PC-9 (cell line): ENCODE measurements at regions not wholly inside any gene's neighbourhood (a gene's known extent, or its start where the extent isn't known, plus 50 kb on each side); places are given as distances from the start of the nearest gene placed in this dataset.
"Not testable (repeated sequence)": the region's sequence is repeated elsewhere in the genome, so short reads cannot be mapped to it uniquely, and the experiment has no call there.

Experiments
- BruUV-seq: library from RNA; stranded (reverse); fragments of 400-500 nt; replicated peaks from 2 replicates; lab custom pipeline; 2021; lab: Mats Ljungman, UMichigan
- CTCF ChIA-PET: fragments of 300-600 bp; sonication (Branson Sonifier 250); formaldehyde crosslinking; loops from one replicate; lab custom pipeline; 2022; ENCODE audit warnings: antibody characterized with exemption; lab: Charles Lee
- POLR2A ChIA-PET: fragments of 300-600 bp; sonication (Branson Sonifier 250); formaldehyde crosslinking; loops from one replicate; lab custom pipeline; 2022; ENCODE audit warnings: antibody characterized with exemption; ENCODE audit not compliant: unreplicated experiment; lab: Charles Lee
- DNase-seq, 2 experiments: peaks; one replicate each; pipeline versions ENCODE4 v3.0.0 to v3.0.0-alpha.2; 2015 to 2022; ENCODE audit warnings: mixed read lengths in 1 of 2
- H2AFZ ChIP-seq: fragments of 200-600 bp; sonication (generic); 2 replicates; pipeline ENCODE4 v1.8.1; 2017; ENCODE audit warnings: antibody characterized with exemption
- H3F3A ChIP-seq: fragments of 200-600 bp; sonication (generic); 2 replicates; pipeline ENCODE4 v1.8.1; 2017; ENCODE audit warnings: antibody characterized with exemption, mild to moderate bottlenecking, low read depth; ENCODE audit not compliant: insufficient read depth
- H3K27ac ChIP-seq: fragments of 200-600 bp; sonication (generic); 2 replicates; pipeline ENCODE4 v1.6.1; 2016; ENCODE audit warnings: mixed run types
- H3K27me3 ChIP-seq: fragments of 200-600 bp; sonication (generic); 2 replicates; pipeline ENCODE4 v1.6.1; 2016; ENCODE audit warnings: low read depth, mixed run types; ENCODE audit not compliant: insufficient read depth
- H3K36me3 ChIP-seq: fragments of 200-600 bp; sonication (generic); 2 replicates; pipeline ENCODE4 v1.6.1; 2016; ENCODE audit warnings: low read depth, mixed run types
- H3K4me1 ChIP-seq: fragments of 200-600 bp; sonication (generic); replicated peaks from 2 replicates; pipeline ENCODE4 v1.6.1; 2016; ENCODE audit warnings: mixed run types; ENCODE audit not compliant: insufficient read depth
- H3K4me2 ChIP-seq: fragments of 200-600 bp; sonication (generic); 2 replicates; pipeline ENCODE4 v1.6.1; 2017; ENCODE audit warnings: mixed run types
- H3K4me3 ChIP-seq: fragments of 200-600 bp; sonication (generic); 2 replicates; pipeline ENCODE4 v1.6.1; 2016; ENCODE audit warnings: mixed run types
- H3K79me2 ChIP-seq: fragments of 200-600 bp; sonication (generic); 2 replicates; pipeline ENCODE4 v1.6.1; 2017; ENCODE audit warnings: low read depth, mixed run types
- H3K9me2 ChIP-seq: fragments of 200-600 bp; sonication (generic); 2 replicates; pipeline ENCODE4 v1.8.1; 2017; ENCODE audit warnings: mild to moderate bottlenecking; ENCODE audit not compliant: insufficient read depth
- H3K9me3 ChIP-seq: fragments of 200-600 bp; sonication (generic); 2 replicates; pipeline ENCODE4 v1.8.1; 2016; ENCODE audit warnings: low read depth; ENCODE audit not compliant: insufficient read depth
- H4K20me1 ChIP-seq: fragments of 200-600 bp; sonication (generic); 2 replicates; pipeline ENCODE4 v1.8.1; 2017; ENCODE audit not compliant: insufficient read depth
- EZH2 ChIP-seq: fragments of 200-600 bp; sonication (generic); IDR thresholded peaks from 2 replicates; pipeline ENCODE4 v1.8.0; 2017; ENCODE audit warnings: antibody characterized with exemption, low read depth
- intact Hi-C: fragments of 100-400 bp; cut with micrococcal nuclease; formaldehyde crosslinking; loops from one replicate; pipeline ENCODE4 v1.10.0; 2022; ENCODE audit not compliant: unreplicated experiment
- TF ChIP-seq, protein P1 (sequence below): fragments of 200-600 bp; sonication (generic); conservative IDR thresholded peaks from 2 replicates; pipeline ENCODE4 v1.6.1; 2017; ENCODE audit warnings: mixed run types, antibody characterized with exemption, mild to moderate bottlenecking, moderate library complexity

DNA sequence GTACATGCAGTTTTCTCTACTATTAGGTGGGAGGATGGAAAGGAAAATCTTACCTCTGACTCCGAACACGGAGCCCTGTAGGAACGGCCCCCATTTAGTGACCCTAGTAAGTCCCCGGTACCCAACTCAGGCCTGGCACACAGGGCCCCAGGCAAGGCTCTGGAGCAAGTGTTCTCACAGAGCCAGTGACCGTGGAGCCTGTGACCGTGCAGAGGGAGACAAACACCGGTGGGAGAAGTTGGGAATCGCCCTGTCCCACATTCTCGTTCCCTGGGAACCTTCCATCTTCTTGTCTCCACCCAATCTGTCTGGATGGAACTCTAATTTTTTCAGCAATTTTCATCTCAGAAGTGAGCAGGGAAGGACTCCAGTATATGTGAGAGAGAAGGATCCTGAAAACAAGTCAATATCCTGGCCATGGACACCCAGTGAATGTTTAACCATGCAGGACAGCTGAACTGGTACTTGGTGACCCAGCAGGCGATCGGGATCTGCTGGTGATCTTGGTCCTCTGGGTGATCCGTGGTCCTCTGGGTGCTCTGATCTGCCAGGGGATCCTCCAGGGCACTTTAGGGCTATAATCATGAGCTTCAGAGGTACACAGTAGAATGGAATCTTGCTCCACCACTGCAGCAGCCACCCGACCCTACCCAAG lies 348.6 kb upstream of the ID2 start:
- no TSS peak for BruUV-seq
- Histone ChIP-seq H3K4me2 (no peak overlapping the region), H3F3A (no peaks in the 10 kb centered on the region), H3K79me2 (no peaks in the 10 kb centered on the region), H4K20me1 (no peaks in the 10 kb centered on the region), H2AFZ (no peak overlapping the region), H3K4me1 (no peaks in the 10 kb centered on the region), H3K9me3 (no peaks in the 10 kb centered on the region), H3K36me3 (no peaks in the 10 kb centered on the region), H3K9me2 (no peaks in the 10 kb centered on the region), H3K27me3 (peaks cover 78% of the 10 kb centered on the region), H3K27ac (no peak overlapping the region), H3K4me3 (no peak overlapping the region)
- no peak for DNase-seq
- ChIA-PET CTCF (no interaction called here), POLR2A (no interaction called here)
- TF ChIP-seq, protein P1, sequence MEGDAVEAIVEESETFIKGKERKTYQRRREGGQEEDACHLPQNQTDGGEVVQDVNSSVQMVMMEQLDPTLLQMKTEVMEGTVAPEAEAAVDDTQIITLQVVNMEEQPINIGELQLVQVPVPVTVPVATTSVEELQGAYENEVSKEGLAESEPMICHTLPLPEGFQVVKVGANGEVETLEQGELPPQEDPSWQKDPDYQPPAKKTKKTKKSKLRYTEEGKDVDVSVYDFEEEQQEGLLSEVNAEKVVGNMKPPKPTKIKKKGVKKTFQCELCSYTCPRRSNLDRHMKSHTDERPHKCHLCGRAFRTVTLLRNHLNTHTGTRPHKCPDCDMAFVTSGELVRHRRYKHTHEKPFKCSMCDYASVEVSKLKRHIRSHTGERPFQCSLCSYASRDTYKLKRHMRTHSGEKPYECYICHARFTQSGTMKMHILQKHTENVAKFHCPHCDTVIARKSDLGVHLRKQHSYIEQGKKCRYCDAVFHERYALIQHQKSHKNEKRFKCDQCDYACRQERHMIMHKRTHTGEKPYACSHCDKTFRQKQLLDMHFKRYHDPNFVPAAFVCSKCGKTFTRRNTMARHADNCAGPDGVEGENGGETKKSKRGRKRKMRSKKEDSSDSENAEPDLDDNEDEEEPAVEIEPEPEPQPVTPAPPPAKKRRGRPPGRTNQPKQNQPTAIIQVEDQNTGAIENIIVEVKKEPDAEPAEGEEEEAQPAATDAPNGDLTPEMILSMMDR, result no peak
- intact Hi-C loops, result no loop called here

DNA sequence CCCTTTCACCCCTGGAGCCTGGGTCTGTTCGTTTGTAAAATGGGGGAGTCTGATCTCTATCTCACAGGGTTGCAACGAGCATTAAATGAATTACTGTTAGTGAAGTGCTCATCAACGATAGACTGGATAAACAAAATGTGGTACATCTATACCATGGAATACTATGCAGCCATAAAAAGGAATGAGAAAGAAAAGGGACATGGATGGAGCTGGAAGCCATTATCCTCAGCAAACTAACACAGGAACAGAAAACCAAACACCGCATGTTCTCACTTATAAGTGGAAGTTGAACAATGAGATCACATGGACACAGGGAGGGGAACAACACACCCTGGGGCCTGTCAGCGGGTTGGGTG lies 348.0 kb upstream of the ID2 start:
- H3K36me3 ChIP-seq, POLR2A ChIA-PET, H3K9me3 ChIP-seq, intact Hi-C loops, BruUV-seq, H4K20me1 ChIP-seq, H3K4me3 ChIP-seq, H3K79me2 ChIP-seq, CTCF ChIA-PET, H3F3A ChIP-seq, H2AFZ ChIP-seq, H3K4me1 ChIP-seq, H3K4me2 ChIP-seq, H3K9me2 ChIP-seq, H3K27ac ChIP-seq, DNase-seq: not testable (repeated sequence)
- peaks cover 78% of the 10 kb centered on the region for H3K27me3 ChIP-seq

DNA sequence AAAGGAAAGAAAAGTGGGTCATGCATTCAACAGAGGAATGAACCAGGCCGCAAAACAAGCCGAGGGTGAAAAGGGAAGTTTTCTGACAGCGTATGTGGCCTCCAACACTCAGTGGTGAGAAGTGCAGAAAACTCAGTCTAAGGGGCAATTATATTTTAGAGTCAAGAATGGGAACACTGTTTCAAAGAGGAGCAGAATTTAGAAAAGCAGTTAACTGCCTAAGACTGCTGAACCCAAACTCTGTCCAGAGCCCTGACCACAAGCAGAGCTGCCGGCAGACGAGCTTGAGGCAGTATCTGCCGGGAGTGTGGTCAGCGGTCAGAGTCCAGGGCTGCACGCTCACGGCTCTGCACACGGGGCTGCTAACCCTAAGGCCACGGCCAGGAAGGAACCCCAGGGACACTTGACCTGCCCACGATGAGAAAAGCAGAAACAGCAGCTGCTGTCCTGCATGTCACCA lies 347.0 kb upstream of the ID2 start:
- DNase-seq, result no peak
- Histone ChIP-seq H3K9me2 (no peaks in the 10 kb centered on the region), H3K4me1 (no peaks in the 10 kb centered on the region), H3K79me2 (no peaks in the 10 kb centered on the region), H3K9me3 (no peaks in the 10 kb centered on the region), H2AFZ (no peak overlapping the region), H3K27me3 (peaks cover 67% of the 10 kb centered on the region), H3K4me2 (no peak overlapping the region), H3K27ac (no peak overlapping the region), H3K36me3 (no peaks in the 10 kb centered on the region), H3K4me3 (no peak overlapping the region), H4K20me1 (no peaks in the 10 kb centered on the region), H3F3A (no peaks in the 10 kb centered on the region)
- ChIA-PET CTCF (no interaction called here), POLR2A (no interaction called here)
- TF ChIP-seq, protein P1, result no peak
- TF ChIP-seq EZH2, result no peak
- no TSS peak for BruUV-seq
- intact Hi-C loops, result no loop called here

DNA sequence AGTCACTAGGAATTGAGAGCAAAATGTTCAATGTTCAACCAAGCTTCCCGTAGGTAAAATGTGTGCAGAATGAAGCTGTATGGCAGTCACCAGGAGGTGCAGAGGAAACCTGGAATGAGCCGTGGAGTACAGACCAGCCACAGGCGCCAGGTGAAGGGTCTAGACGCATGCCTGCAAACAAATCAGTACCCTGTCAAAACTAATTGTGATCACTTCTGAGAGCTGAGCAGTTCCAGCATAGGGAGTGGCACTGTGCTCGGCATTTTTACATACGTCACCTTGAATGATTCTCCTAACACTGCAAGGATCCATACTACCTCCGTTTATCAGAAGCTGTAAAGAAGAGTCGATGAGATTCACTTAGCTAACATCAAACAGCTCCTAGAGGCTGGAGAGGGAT lies 346.1 kb upstream of the ID2 start:
- no peak overlapping the region for H3K27ac ChIP-seq
- no peaks in the 10 kb centered on the region for H3K9me3 ChIP-seq
- H3K4me1 ChIP-seq, result no peaks in the 10 kb centered on the region
- no peak overlapping the region for H3K4me2 ChIP-seq
- H3K36me3 ChIP-seq, result no peaks in the 10 kb centered on the region
- no peak overlapping the region for H3K4me3 ChIP-seq
- H2AFZ ChIP-seq, result no peak overlapping the region
- H3F3A ChIP-seq, result no peaks in the 10 kb centered on the region
- TF ChIP-seq EZH2, result no peak
- TF ChIP-seq, protein P1, result no peak
- H3K79me2 ChIP-seq, result no peaks in the 10 kb centered on the region
- H4K20me1 ChIP-seq, result no peaks in the 10 kb centered on the region
- H3K27me3 ChIP-seq, result peaks cover 58% of the 10 kb centered on the region
- no TSS peak for BruUV-seq
- intact Hi-C loops, result no loop called here
- ChIA-PET CTCF (no interaction called here), POLR2A (interaction anchor here (0.6 kb wide), 2 partner anchors 407 to 730 kb away, joined by 3 to 6 read pairs; no protein-coding TSS in a partner anchor)
- H3K9me2 ChIP-seq, result no peaks in the 10 kb centered on the region
- DNase-seq, result no peak
